Trophoblast cell (in vitro differentiated cells and primary cell): ENCODE measurements at regions not wholly inside any gene's neighbourhood (a gene's known extent, or its start where the extent isn't known, plus 50 kb on each side); places are given as distances from the start of the nearest gene placed in this dataset.

Source experiments
- DNase-seq, 2 donors: peaks; one replicate each; pipeline ENCODE4 v3.0.0-alpha.2; 2016
- H2AFZ ChIP-seq: 2 replicates; pipeline ENCODE4 v1.6.1; 2013; ENCODE audit warnings: low read length, moderate library complexity, mild to moderate bottlenecking; ENCODE audit not compliant: insufficient read depth, poor library complexity
- H2AK5ac ChIP-seq: 2 replicates; pipeline ENCODE4 v1.6.1; 2013; ENCODE audit warnings: mild to moderate bottlenecking, low read length
- H2BK120ac ChIP-seq: 2 replicates; pipeline ENCODE4 v1.6.1; 2013; ENCODE audit warnings: low read length, mild to moderate bottlenecking, moderate library complexity; ENCODE audit not compliant: insufficient read depth, poor library complexity
- H2BK12ac ChIP-seq: 2 replicates; pipeline ENCODE4 v1.6.1; 2013; ENCODE audit warnings: mild to moderate bottlenecking, low read length, moderate library complexity
- H2BK5ac ChIP-seq: 2 replicates; pipeline ENCODE4 v1.6.1; 2013; ENCODE audit warnings: low read length, low read depth, moderate library complexity, mild to moderate bottlenecking; ENCODE audit not compliant: poor library complexity
- H3K14ac ChIP-seq: 2 replicates; pipeline ENCODE4 v1.6.1; 2013; ENCODE audit warnings: mild to moderate bottlenecking, low read length
- H3K18ac ChIP-seq: 2 replicates; pipeline ENCODE4 v1.6.1; 2013; ENCODE audit warnings: mild to moderate bottlenecking, low read length
- H3K23ac ChIP-seq: 2 replicates; pipeline ENCODE4 v1.6.1; 2013; ENCODE audit warnings: low read length
- H3K27ac ChIP-seq: 2 replicates; pipeline ENCODE4 v1.5.1; 2013; ENCODE audit warnings: low read depth, mild to moderate bottlenecking, inconsistent platforms, low read length, moderate library complexity
- H3K27me3 ChIP-seq: 2 replicates; pipeline ENCODE4 v1.6.1; 2013; ENCODE audit warnings: inconsistent platforms, mild to moderate bottlenecking, low read length, moderate library complexity; ENCODE audit not compliant: insufficient read depth
- H3K36me3 ChIP-seq, 2 experiments: 1 replicate in 1 of 2; 2 replicates in 1 of 2; pipeline ENCODE4 v1.6.1; 2013; ENCODE audit warnings: low read length in 2 of 2, mild to moderate bottlenecking in 2 of 2, moderate library complexity in 1 of 2; ENCODE audit not compliant: insufficient read depth in 2 of 2, control insufficient read depth in 1 of 2
- H3K4ac ChIP-seq: 2 replicates; pipeline ENCODE4 v1.6.1; 2013; ENCODE audit warnings: low read depth, mild to moderate bottlenecking, low read length, moderate library complexity
- H3K4me1 ChIP-seq, 2 experiments: 1 replicate in 1 of 2; 2 replicates in 1 of 2; pipeline ENCODE4 v1.6.1; 2013; ENCODE audit warnings: low read length in 2 of 2, mild to moderate bottlenecking in 2 of 2, moderate library complexity in 1 of 2; ENCODE audit not compliant: insufficient read depth in 2 of 2, control insufficient read depth in 1 of 2
- H3K4me2 ChIP-seq: 2 replicates; pipeline ENCODE4 v1.6.1; 2013; ENCODE audit warnings: inconsistent platforms, mild to moderate bottlenecking, low read length, moderate library complexity
- H3K4me3 ChIP-seq: 2 replicates; pipeline ENCODE4 v1.5.1; 2013; ENCODE audit warnings: mild to moderate bottlenecking, low read depth, low read length, inconsistent platforms
- H3K79me1 ChIP-seq: one replicate; pipeline ENCODE4 v1.6.1; 2013; ENCODE audit warnings: low read length
- H3K79me2 ChIP-seq: 2 replicates; pipeline ENCODE4 v1.6.1; 2013; ENCODE audit warnings: low read length, mild to moderate bottlenecking; ENCODE audit not compliant: control insufficient read depth, insufficient read depth, poor library complexity
- H3K9ac ChIP-seq: 2 replicates; pipeline ENCODE4 v1.6.1; 2013; ENCODE audit warnings: mild to moderate bottlenecking, low read length
- H3K9me3 ChIP-seq: 2 replicates; pipeline ENCODE4 v1.6.1; 2013; ENCODE audit warnings: low read depth, mild to moderate bottlenecking, control low read depth, inconsistent platforms, low read length; ENCODE audit not compliant: insufficient read depth
- H4K12ac ChIP-seq: 2 replicates; pipeline ENCODE4 v1.6.1; 2013; ENCODE audit warnings: low read depth, mild to moderate bottlenecking, low read length, moderate library complexity
- H4K8ac ChIP-seq: 2 replicates; pipeline ENCODE4 v1.6.1; 2013; ENCODE audit warnings: low read depth, mild to moderate bottlenecking, low read length, moderate library complexity
- H4K91ac ChIP-seq: one replicate; pipeline ENCODE4 v1.6.1; 2013; ENCODE audit warnings: low read depth, mild to moderate bottlenecking, low read length, moderate library complexity
- WGBS: extraction: QIAGEN DNeasy Blood & Tissue Kit; methylation state at CpG from one replicate; pipeline ENCODE4 v1.1.7; 2013; ENCODE audit warnings: missing lambda C conversion rate; ENCODE audit not compliant: insufficient read length, insufficient coverage; ENCODE audit errors: extremely low coverage; 5-methylcytosine and 5-hydroxymethylcytosine counted together

- WGBS: no CpG with 5 or more reads among the region's 21 CpGs
Observed at GRCh38 chr10:131569851-131570715, 258.6 kb upstream of the TCERG1L start.

GRCh38 chr10:131570716-131571307 lies 259.3 kb upstream of the TCERG1L start:
- Histone ChIP-seq H3K4me2 (no peak overlapping the region), H3K79me1 (no peaks in the 10 kb centered on the region), H2AFZ (no peak overlapping the region), H2BK5ac (no peak overlapping the region), H3K9ac (no peak overlapping the region), H2BK120ac (no peak overlapping the region), H3K4ac (no peak overlapping the region), H3K4me3 (no peak overlapping the region), H3K14ac (no peak overlapping the region), H4K8ac (no peak overlapping the region), H4K12ac (no peak overlapping the region), H3K27me3 (no peaks in the 10 kb centered on the region), H3K79me2 (no peaks in the 10 kb centered on the region), H3K4me1 (no peaks in the 10 kb centered on the region), H3K18ac (no peak overlapping the region), H4K91ac (no peak overlapping the region), H3K27ac (no peak overlapping the region), H2AK5ac (no peak overlapping the region), H3K9me3 (no peaks in the 10 kb centered on the region), H2BK12ac (no peak overlapping the region), H3K36me3 (no peaks in the 10 kb centered on the region), H3K23ac (no peak overlapping the region)
- WGBS: no CpG with 5 or more reads among the region's 13 CpGs
- no peak for DNase-seq

More at GRCh38 chr10:131569851-131570715, 258.6 kb upstream of the TCERG1L start:
- H3K36me3 ChIP-seq: no peaks in the 10 kb centered on the region
- no peak overlapping the region for H3K18ac ChIP-seq
- no peaks in the 10 kb centered on the region for H3K9me3 ChIP-seq
- H3K4me3 ChIP-seq: no peak overlapping the region
- no peak overlapping the region for H2AFZ ChIP-seq
- no peaks in the 10 kb centered on the region for H3K27me3 ChIP-seq
- H3K79me2 ChIP-seq: no peaks in the 10 kb centered on the region
- H2BK5ac ChIP-seq: no peak overlapping the region
- no peak overlapping the region for H4K8ac ChIP-seq
- no peak for DNase-seq
- H3K23ac ChIP-seq: no peak overlapping the region
- H2BK120ac ChIP-seq: no peak overlapping the region
- no peak overlapping the region for H3K4ac ChIP-seq
- no peak overlapping the region for H4K12ac ChIP-seq
- no peaks in the 10 kb centered on the region for H3K79me1 ChIP-seq
- H3K27ac ChIP-seq: no peak overlapping the region
- no peak overlapping the region for H2AK5ac ChIP-seq
- H2BK12ac ChIP-seq: no peak overlapping the region
- H3K14ac ChIP-seq: no peak overlapping the region
- no peak overlapping the region for H3K4me2 ChIP-seq
- H4K91ac ChIP-seq: no peak overlapping the region
- no peak overlapping the region for H3K9ac ChIP-seq
- no peaks in the 10 kb centered on the region for H3K4me1 ChIP-seq

- no peak overlapping the region for H4K91ac ChIP-seq
- H3K4me3 ChIP-seq: no peak overlapping the region
- H3K4me2 ChIP-seq: no peak overlapping the region
- DNase-seq: no peak
- no peaks in the 10 kb centered on the region for H3K4me1 ChIP-seq
- H3K9me3 ChIP-seq: no peaks in the 10 kb centered on the region
- no peak overlapping the region for H3K18ac ChIP-seq
- H3K23ac ChIP-seq: no peak overlapping the region
- H4K12ac ChIP-seq: no peak overlapping the region
- no peak overlapping the region for H2AFZ ChIP-seq
- no peaks in the 10 kb centered on the region for H3K27me3 ChIP-seq
- H4K8ac ChIP-seq: no peak overlapping the region
- H3K79me2 ChIP-seq: no peaks in the 10 kb centered on the region
- WGBS: no CpG with 5 or more reads among the region's 11 CpGs
- no peak overlapping the region for H2BK12ac ChIP-seq
- H2BK120ac ChIP-seq: no peak overlapping the region
- H3K9ac ChIP-seq: no peak overlapping the region
- no peak overlapping the region for H3K4ac ChIP-seq
- H3K36me3 ChIP-seq: no peaks in the 10 kb centered on the region
- no peaks in the 10 kb centered on the region for H3K79me1 ChIP-seq
- no peak overlapping the region for H2AK5ac ChIP-seq
- H3K14ac ChIP-seq: no peak overlapping the region
- no peak overlapping the region for H2BK5ac ChIP-seq
- no peak overlapping the region for H3K27ac ChIP-seq
Observed at GRCh38 chr10:131571346-131571745, 259.8 kb upstream of the TCERG1L start.

GRCh38 chr10:131571865-131572264 lies 260.3 kb upstream of the TCERG1L start:
- no peak overlapping the region for H3K4ac ChIP-seq
- H2AK5ac ChIP-seq: no peak overlapping the region
- no peak for DNase-seq
- no peaks in the 10 kb centered on the region for H3K79me2 ChIP-seq
- no peaks in the 10 kb centered on the region for H3K27me3 ChIP-seq
- H3K9ac ChIP-seq: no peak overlapping the region
- H3K4me1 ChIP-seq: no peaks in the 10 kb centered on the region
- H3K23ac ChIP-seq: no peak overlapping the region
- no peak overlapping the region for H3K14ac ChIP-seq
- no peak overlapping the region for H4K91ac ChIP-seq
- H2BK120ac ChIP-seq: no peak overlapping the region
- no peaks in the 10 kb centered on the region for H3K36me3 ChIP-seq
- no peak overlapping the region for H3K4me2 ChIP-seq
- H3K18ac ChIP-seq: no peak overlapping the region
- no peak overlapping the region for H4K8ac ChIP-seq
- no peaks in the 10 kb centered on the region for H3K79me1 ChIP-seq
- H2BK12ac ChIP-seq: no peak overlapping the region
- no peak overlapping the region for H3K27ac ChIP-seq
- no peak overlapping the region for H2AFZ ChIP-seq
- no CpG with 5 or more reads among the region's 8 CpGs for WGBS
- no peak overlapping the region for H4K12ac ChIP-seq
- H3K4me3 ChIP-seq: no peak overlapping the region
- H2BK5ac ChIP-seq: no peak overlapping the region
- no peaks in the 10 kb centered on the region for H3K9me3 ChIP-seq
